Breast epithelium (tissue), 4 donors: ENCODE measurements at regions not wholly inside any gene's neighbourhood (a gene's known extent, or its start where the extent isn't known, plus 50 kb on each side); places are given as distances from the start of the nearest gene placed in this dataset.

ENCODE experiments used
- DNase-seq, 2 donors: peaks; one replicate each; pipeline ENCODE4 v3.0.0-alpha.2; 2019; ENCODE audit warnings: low spot score in 2 of 2
- H3K27ac ChIP-seq, 2 donors: fragments of 200-600 bp; sonication (generic) in 1 of 2; one replicate each; pipeline ENCODE4 v1.5.1; 2016 to 2019; ENCODE audit warnings: mild to moderate bottlenecking in 1 of 2
- H3K27me3 ChIP-seq, 2 donors: fragments of 200-600 bp; sonication (generic) in 1 of 2; one replicate each; pipeline versions ENCODE4 v1.5.1 to v1.6.0; 2017 to 2019; ENCODE audit warnings: control low read depth in 1 of 2, mild to moderate bottlenecking in 1 of 2
- H3K36me3 ChIP-seq: fragments of 200-600 bp; one replicate; pipeline ENCODE4 v1.5.1; 2019
- H3K4me1 ChIP-seq, 2 donors: fragments of 200-600 bp; sonication (generic); one replicate each; pipeline ENCODE4 v1.5.1; 2016 to 2019; ENCODE audit warnings: control low read depth in 1 of 2
- H3K4me3 ChIP-seq, 3 donors: fragments of 200-600 bp; sonication (generic); 1 replicate in 2 of 3; 2 replicates in 1 of 3; pipeline ENCODE4 v1.5.1; 2016 to 2019; ENCODE audit warnings: mild to moderate bottlenecking in 3 of 3, moderate library complexity in 2 of 3
- H3K9me3 ChIP-seq, 2 donors: fragments of 200-600 bp; sonication (generic) in 1 of 2; one replicate each; pipeline ENCODE4 v1.5.1; 2016 to 2019; ENCODE audit warnings: control low read depth in 1 of 2
- POLR2A ChIP-seq: fragments of 450-650 bp; IDR thresholded peaks from one replicate; pipeline ENCODE4 v1.6.1; 2016; ENCODE audit warnings: antibody characterized with exemption, mild to moderate bottlenecking, moderate library complexity
- POLR2AphosphoS5 ChIP-seq, 3 donors: sonication (generic); formaldehyde crosslinking; IDR thresholded peaks; one replicate each; pipeline ENCODE4 v1.6.1; 2017; ENCODE audit warnings: antibody characterized with exemption in 3 of 3
- intact Hi-C: fragments of 100-400 bp; cut with DNase I; formaldehyde crosslinking; loops from one replicate; pipeline ENCODE4 v1.15.1; 2023; ENCODE audit warnings: low total_unique reads
- TF ChIP-seq, protein P1 (sequence below), 3 donors: fragments of 450-650 bp; IDR thresholded peaks; one replicate each; pipeline ENCODE4 v1.5.1; 2016 to 2017; ENCODE audit warnings: antibody characterized with exemption in 3 of 3, mild to moderate bottlenecking in 3 of 3, moderate library complexity in 3 of 3

GRCh38 chr15:62269504-62269903 is 104.4 kb upstream of the C2CD4B start:
- H3K9me3 ChIP-seq: peaks cover 37 to 60% of the 10 kb centered on the region in 2 donors

DNA sequence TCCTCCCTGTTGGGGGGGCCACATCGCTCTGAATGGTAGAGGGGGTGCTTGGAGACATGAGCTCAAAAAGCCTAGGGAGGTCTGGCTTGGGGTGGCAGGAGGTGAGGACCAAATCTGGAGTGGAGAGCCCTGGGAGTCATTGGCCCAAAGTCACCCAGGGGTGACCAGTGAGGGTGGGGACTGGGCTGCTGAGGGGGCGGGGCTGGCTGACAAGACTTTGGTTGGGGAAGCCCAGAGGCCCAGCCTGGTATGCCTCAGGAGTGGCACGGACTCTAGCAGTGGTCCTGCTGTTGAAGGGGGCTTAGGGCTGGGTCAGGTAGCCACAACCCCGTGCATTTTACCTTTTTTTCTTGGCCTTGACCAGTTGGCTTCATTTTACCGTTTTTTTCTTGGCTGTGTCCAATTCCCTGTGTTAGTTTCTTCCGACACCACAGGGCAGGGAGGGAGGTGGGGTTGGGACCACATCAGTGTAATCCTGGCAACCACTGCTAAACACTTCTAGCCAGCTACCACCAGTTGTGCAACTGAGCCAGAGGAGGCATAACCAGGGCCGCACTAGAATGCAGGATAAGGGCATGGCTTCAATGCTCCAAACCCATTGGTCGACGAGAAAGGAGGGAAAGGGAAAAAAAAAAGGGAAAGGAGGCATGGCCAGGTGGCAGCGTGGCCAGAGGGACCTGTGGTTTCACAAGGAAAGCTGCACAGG is 105.3 kb upstream of the C2CD4B start:
- DNase-seq: no peak
- intact Hi-C loops: no loop called here

More at GRCh38 chr15:62269504-62269903, 104.4 kb upstream of the C2CD4B start:
- Histone ChIP-seq H3K4me3 (no peak overlapping the region), H3K27ac (no peak overlapping the region), H3K36me3 (no peaks in the 10 kb centered on the region), H3K4me1 (no peaks in the 10 kb centered on the region), H3K27me3 (no peaks in the 10 kb centered on the region)
- DNase-seq: no peak
- TF ChIP-seq, protein P1, sequence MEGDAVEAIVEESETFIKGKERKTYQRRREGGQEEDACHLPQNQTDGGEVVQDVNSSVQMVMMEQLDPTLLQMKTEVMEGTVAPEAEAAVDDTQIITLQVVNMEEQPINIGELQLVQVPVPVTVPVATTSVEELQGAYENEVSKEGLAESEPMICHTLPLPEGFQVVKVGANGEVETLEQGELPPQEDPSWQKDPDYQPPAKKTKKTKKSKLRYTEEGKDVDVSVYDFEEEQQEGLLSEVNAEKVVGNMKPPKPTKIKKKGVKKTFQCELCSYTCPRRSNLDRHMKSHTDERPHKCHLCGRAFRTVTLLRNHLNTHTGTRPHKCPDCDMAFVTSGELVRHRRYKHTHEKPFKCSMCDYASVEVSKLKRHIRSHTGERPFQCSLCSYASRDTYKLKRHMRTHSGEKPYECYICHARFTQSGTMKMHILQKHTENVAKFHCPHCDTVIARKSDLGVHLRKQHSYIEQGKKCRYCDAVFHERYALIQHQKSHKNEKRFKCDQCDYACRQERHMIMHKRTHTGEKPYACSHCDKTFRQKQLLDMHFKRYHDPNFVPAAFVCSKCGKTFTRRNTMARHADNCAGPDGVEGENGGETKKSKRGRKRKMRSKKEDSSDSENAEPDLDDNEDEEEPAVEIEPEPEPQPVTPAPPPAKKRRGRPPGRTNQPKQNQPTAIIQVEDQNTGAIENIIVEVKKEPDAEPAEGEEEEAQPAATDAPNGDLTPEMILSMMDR (IDR thresholded peaks at IDR 0.05): no peak
- TF ChIP-seq POLR2AphosphoS5 (IDR thresholded peaks at IDR 0.05) (no peak), POLR2A (no peak)
- intact Hi-C loops: no loop called here

GRCh38 chr15:62272290-62272689 is 107.2 kb upstream of the C2CD4B start:
- H3K4me3 ChIP-seq: no peak overlapping the region
- H3K9me3 ChIP-seq: peaks cover 37 to 43% of the 10 kb centered on the region in 2 donors
- TF ChIP-seq, protein P1 (IDR thresholded peaks at IDR 0.05): no peak
- no peak for TF ChIP-seq POLR2A
- TF ChIP-seq POLR2AphosphoS5 (IDR thresholded peaks at IDR 0.05): no peak
- H3K27me3 ChIP-seq: no peaks in the 10 kb centered on the region
- intact Hi-C loops: no loop called here
- H3K4me1 ChIP-seq: no peaks in the 10 kb centered on the region
- no peak overlapping the region for H3K27ac ChIP-seq
- DNase-seq: no peak
- no peaks in the 10 kb centered on the region for H3K36me3 ChIP-seq

More for the DNA sequence above, 105.3 kb upstream of the C2CD4B start:
- Histone ChIP-seq H3K36me3 (no peaks in the 10 kb centered on the region), H3K4me3 (no peak overlapping the region), H3K4me1 (no peaks in the 10 kb centered on the region), H3K27ac (no peak overlapping the region), H3K27me3 (no peaks in the 10 kb centered on the region), H3K9me3 (peaks cover 37 to 58% of the 10 kb centered on the region in 2 donors)
- TF ChIP-seq POLR2AphosphoS5 (IDR thresholded peaks at IDR 0.05) (no peak), POLR2A (no peak)
- TF ChIP-seq, protein P1 (IDR thresholded peaks at IDR 0.05): no peak

DNA sequence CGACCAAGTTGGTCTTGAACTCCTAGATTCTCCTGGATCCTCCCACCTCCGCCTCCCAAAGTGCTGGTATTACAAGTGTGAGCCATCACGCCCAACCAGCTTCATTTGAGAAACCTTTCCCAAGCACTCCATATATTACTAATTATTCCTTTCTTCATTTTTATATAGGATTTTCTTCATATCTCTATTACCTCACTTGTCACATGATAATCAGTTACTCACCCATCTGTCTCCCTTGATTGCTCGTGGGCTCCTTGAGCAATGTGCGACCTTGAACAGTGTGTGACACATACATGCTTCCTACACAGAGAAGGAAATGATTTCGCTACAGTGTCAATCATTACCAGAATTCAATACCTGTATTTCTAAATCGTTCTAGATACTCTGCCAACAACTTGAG is 110.7 kb upstream of the C2CD4B start:
- Histone ChIP-seq H3K36me3 (no peaks in the 10 kb centered on the region), H3K4me3 (no peak overlapping the region), H3K27me3 (no peaks in the 10 kb centered on the region), H3K9me3 (peaks cover 3 to 8% of the 10 kb centered on the region in 2 donors), H3K27ac (no peak overlapping the region), H3K4me1 (no peaks in the 10 kb centered on the region)
- intact Hi-C loops: no loop called here
- TF ChIP-seq, protein P1 (IDR thresholded peaks at IDR 0.05): no peak
- TF ChIP-seq POLR2A (no peak), POLR2AphosphoS5 (IDR thresholded peaks at IDR 0.05) (no peak)
- DNase-seq: no peak

GRCh38 chr15:62277816-62278394 is 112.8 kb upstream of the C2CD4B start:
- no peak overlapping the region for H3K4me3 ChIP-seq
- H3K4me1 ChIP-seq: no peaks in the 10 kb centered on the region
- no peak overlapping the region for H3K27ac ChIP-seq
- H3K9me3 ChIP-seq: no peaks in the 10 kb centered on the region
- TF ChIP-seq POLR2AphosphoS5 (IDR thresholded peaks at IDR 0.05): no peak
- intact Hi-C loops: no loop called here
- no peak for DNase-seq
- H3K27me3 ChIP-seq: no peaks in the 10 kb centered on the region
- H3K36me3 ChIP-seq: no peaks in the 10 kb centered on the region
